ENCODE measurements at regions not wholly inside any gene's neighbourhood (a gene's known extent, or its start where the extent isn't known, plus 50 kb on each side); places are given as distances from the start of the nearest gene placed in this dataset.

GRCh38 chr18:42281124-42281523 is 326.1 kb downstream of the PIK3C3 start:
- Mint-ChIP-seq H3K27me3 (ENCODE audit: low read depth) (no peaks in the 10 kb centered on the region), H3K4me1 (peaks cover 10 to 13% of the 10 kb centered on the region in 2 experiments)

More at GRCh38 chr18:42281124-42281523, 326.1 kb downstream of the PIK3C3 start:
- no peaks in the 10 kb centered on the region for H3K79me1 ChIP-seq (ENCODE audit: insufficient read depth, low read depth, low read length, poor library complexity, severe bottlenecking)
- H3K4me1 ChIP-seq (ENCODE audit: insufficient read depth, low read length): no peaks in the 10 kb centered on the region
- H2BK20ac ChIP-seq (ENCODE audit: low read depth, low read length, poor library complexity, severe bottlenecking): no peak overlapping the region
- H2BK5ac ChIP-seq (ENCODE audit: insufficient read length, low read length): no peak overlapping the region
- H3K27me3 ChIP-seq (ENCODE audit: insufficient read depth, low read length): no peaks in the 10 kb centered on the region
- H3K4me2 ChIP-seq (ENCODE audit: insufficient read depth, insufficient read length, low read length): no peak overlapping the region
- no peak overlapping the region for H3K4me3 Mint-ChIP-seq
- no peak overlapping the region for H2BK12ac ChIP-seq (ENCODE audit: insufficient read length, low read depth, low read length)
- H3K27ac Mint-ChIP-seq: no peak overlapping the region
- H2AK5ac ChIP-seq (ENCODE audit: insufficient read length, low read length): no peak overlapping the region
- no peak overlapping the region for H3K14ac ChIP-seq (ENCODE audit: insufficient read depth, low read length)
- no peaks in the 10 kb centered on the region for H3K79me2 ChIP-seq (ENCODE audit: insufficient read depth, low read length)
- no peak overlapping the region for H2BK120ac ChIP-seq (ENCODE audit: low read depth, low read length, poor library complexity, severe bottlenecking)
- no peak overlapping the region for H3K56ac ChIP-seq (ENCODE audit: insufficient read length, low read depth, low read length)
- H3K23me2 ChIP-seq (ENCODE audit: insufficient read length, low read depth, low read length, poor library complexity, severe bottlenecking): no peaks in the 10 kb centered on the region
- no peak overlapping the region for H4K91ac ChIP-seq (ENCODE audit: insufficient read length, low read depth, low read length)
- no peak overlapping the region for H3K23ac ChIP-seq (ENCODE audit: insufficient read length, low read depth, low read length)
- H3K9me3 Mint-ChIP-seq: no peaks in the 10 kb centered on the region
- no peaks in the 10 kb centered on the region for H4K20me1 ChIP-seq (ENCODE audit: control insufficient read depth, insufficient read depth, insufficient read length)
- DNase-seq: no peak
- H3K27ac ChIP-seq (ENCODE audit: insufficient read length, low read depth, low read length): no peak overlapping the region
- H3K18ac ChIP-seq (ENCODE audit: insufficient read length, low read depth, low read length): no peak overlapping the region
- H3K36me3 Mint-ChIP-seq (ENCODE audit: insufficient read depth in 1 of 3, low read depth in 3 of 3): no peaks in the 10 kb centered on the region
- H3K9me3 ChIP-seq (ENCODE audit: control insufficient read depth, low read depth, low read length): no peaks in the 10 kb centered on the region
- no peak overlapping the region for H3K4ac ChIP-seq (ENCODE audit: low read depth, low read length)
- H3T11ph ChIP-seq (ENCODE audit: low read length): no peak overlapping the region
- no peak overlapping the region for H2AFZ ChIP-seq (ENCODE audit: low read length)
- no peak overlapping the region for H3K9ac ChIP-seq (ENCODE audit: extremely low read depth, insufficient read length, low read length)
- no peak overlapping the region for H4K8ac ChIP-seq (replicated peaks; ENCODE audit: insufficient read length, low read depth, low read length)
- no peak for TF ChIP-seq CTCF (conservative IDR thresholded peaks at IDR 0.05)
- H4K5ac ChIP-seq (ENCODE audit: insufficient read length, low read depth, low read length): no peak overlapping the region
- no peak overlapping the region for H2BK15ac ChIP-seq (ENCODE audit: low read depth, low read length)
